Central memory CD8-positive, alpha-beta T cell (primary cell): ENCODE measurements at regions not wholly inside any gene's neighbourhood (a gene's known extent, or its start where the extent isn't known, plus 50 kb on each side); places are given as distances from the start of the nearest gene placed in this dataset.
"Not testable (repeated sequence)": the region's sequence is repeated elsewhere in the genome, so short reads cannot be mapped to it uniquely, and the experiment has no call there.

ENCODE experiments used
- ATAC-seq: fragments of 150-1000 bp; cut with Tn5 transposase; replicated peaks from 2 replicates; pipeline ENCODE4 v1.10.0; 2022; ENCODE audit warnings: mild to moderate bottlenecking, moderate FRiP score, moderate number of reproducible peaks; ENCODE audit not compliant: poor library complexity, severe bottlenecking; ENCODE audit errors: extremely low read depth
- DNase-seq, 2 donors: peaks; one replicate each; pipeline ENCODE4 v3.0.0; 2021; ENCODE audit warnings: low spot score in 2 of 2
- H3K27ac Mint-ChIP-seq: one replicate; pipeline ENCODE4 v1.8.0; 2022; ENCODE audit warnings: low read depth, mild to moderate bottlenecking, moderate library complexity, mixed read lengths
- H3K27me3 Mint-ChIP-seq: one replicate; pipeline ENCODE4 v1.8.0; 2022; ENCODE audit warnings: mixed read lengths
- H3K36me3 Mint-ChIP-seq: one replicate; pipeline ENCODE4 v1.8.0; 2022; ENCODE audit warnings: mild to moderate bottlenecking, moderate library complexity, mixed read lengths; ENCODE audit not compliant: insufficient read depth
- H3K4me1 Mint-ChIP-seq: one replicate; pipeline ENCODE4 v1.8.0; 2022; ENCODE audit warnings: mixed read lengths
- H3K4me3 Mint-ChIP-seq: one replicate; pipeline ENCODE4 v1.8.0; 2022; ENCODE audit warnings: mild to moderate bottlenecking, moderate library complexity, mixed read lengths
- H3K9me3 Mint-ChIP-seq: one replicate; pipeline ENCODE4 v1.8.0; 2022; ENCODE audit warnings: mixed read lengths

- H3K27ac Mint-ChIP-seq, H3K4me1 Mint-ChIP-seq, H3K36me3 Mint-ChIP-seq, DNase-seq, H3K27me3 Mint-ChIP-seq, ATAC-seq, H3K9me3 Mint-ChIP-seq, H3K4me3 Mint-ChIP-seq: not testable (repeated sequence)
Observed at GRCh38 chr2:87334888-87335287, 313.2 kb upstream of the PLGLB1 start.

GRCh38 chr2:87338998-87339397, 317.4 kb upstream of the PLGLB1 start:
- not testable (repeated sequence) for H3K4me1 Mint-ChIP-seq, H3K9me3 Mint-ChIP-seq, H3K4me3 Mint-ChIP-seq, DNase-seq, ATAC-seq, H3K36me3 Mint-ChIP-seq, H3K27ac Mint-ChIP-seq, H3K27me3 Mint-ChIP-seq

GRCh38 chr2:87341601-87342014, 320.0 kb upstream of the PLGLB1 start:
- H3K27me3 Mint-ChIP-seq, H3K36me3 Mint-ChIP-seq, H3K4me3 Mint-ChIP-seq, H3K4me1 Mint-ChIP-seq, H3K9me3 Mint-ChIP-seq, H3K27ac Mint-ChIP-seq, ATAC-seq: not testable (repeated sequence)
- peak; percentile 33 to 39 for DNase-seq

- ATAC-seq, H3K4me1 Mint-ChIP-seq, H3K27ac Mint-ChIP-seq, H3K27me3 Mint-ChIP-seq, H3K9me3 Mint-ChIP-seq, DNase-seq, H3K4me3 Mint-ChIP-seq, H3K36me3 Mint-ChIP-seq: not testable (repeated sequence)
Observed at GRCh38 chr2:87342175-87342574, 320.5 kb upstream of the PLGLB1 start.

GRCh38 chr2:87343347-87343746, 321.7 kb upstream of the PLGLB1 start:
- not testable (repeated sequence) for H3K27me3 Mint-ChIP-seq, H3K4me1 Mint-ChIP-seq, ATAC-seq, DNase-seq, H3K4me3 Mint-ChIP-seq, H3K27ac Mint-ChIP-seq, H3K36me3 Mint-ChIP-seq, H3K9me3 Mint-ChIP-seq

GRCh38 chr2:87345283-87345682, 323.6 kb upstream of the PLGLB1 start:
- H3K27ac Mint-ChIP-seq, DNase-seq, H3K36me3 Mint-ChIP-seq, H3K4me3 Mint-ChIP-seq, ATAC-seq, H3K4me1 Mint-ChIP-seq, H3K27me3 Mint-ChIP-seq, H3K9me3 Mint-ChIP-seq: not testable (repeated sequence)

GRCh38 chr2:87348556-87348955, 326.9 kb upstream of the PLGLB1 start:
- not testable (repeated sequence) for H3K27me3 Mint-ChIP-seq, H3K9me3 Mint-ChIP-seq, H3K36me3 Mint-ChIP-seq, H3K4me1 Mint-ChIP-seq, H3K27ac Mint-ChIP-seq, DNase-seq, ATAC-seq
- peak overlapping the region; percentile 42 for H3K4me3 Mint-ChIP-seq

- not testable (repeated sequence) for ATAC-seq, DNase-seq, H3K27ac Mint-ChIP-seq, H3K36me3 Mint-ChIP-seq, H3K9me3 Mint-ChIP-seq, H3K27me3 Mint-ChIP-seq, H3K4me1 Mint-ChIP-seq
- peak overlapping the region; percentile 42 for H3K4me3 Mint-ChIP-seq
Observed at GRCh38 chr2:87349006-87349405, 327.4 kb upstream of the PLGLB1 start.

GRCh38 chr2:87352178-87352934, 330.7 kb upstream of the PLGLB1 start:
- not testable (repeated sequence) for H3K9me3 Mint-ChIP-seq, H3K4me1 Mint-ChIP-seq, DNase-seq, ATAC-seq, H3K27me3 Mint-ChIP-seq, H3K36me3 Mint-ChIP-seq, H3K4me3 Mint-ChIP-seq, H3K27ac Mint-ChIP-seq

- H3K27ac Mint-ChIP-seq, H3K9me3 Mint-ChIP-seq, H3K4me1 Mint-ChIP-seq, ATAC-seq, H3K36me3 Mint-ChIP-seq, DNase-seq, H3K27me3 Mint-ChIP-seq, H3K4me3 Mint-ChIP-seq: not testable (repeated sequence)
Observed at GRCh38 chr2:87353408-87353807, 331.8 kb upstream of the PLGLB1 start.

GRCh38 chr2:87354102-87354501, 332.5 kb upstream of the PLGLB1 start:
- not testable (repeated sequence) for ATAC-seq, H3K4me3 Mint-ChIP-seq, DNase-seq, H3K36me3 Mint-ChIP-seq, H3K4me1 Mint-ChIP-seq, H3K9me3 Mint-ChIP-seq, H3K27ac Mint-ChIP-seq, H3K27me3 Mint-ChIP-seq

- peaks cover 11% of the 10 kb centered on the region for H3K9me3 Mint-ChIP-seq
- not testable (repeated sequence) for H3K27ac Mint-ChIP-seq, H3K27me3 Mint-ChIP-seq
Observed at GRCh38 chr2:87360250-87360649, 338.6 kb upstream of the PLGLB1 start.

GRCh38 chr2:87360927-87361326, 339.3 kb upstream of the PLGLB1 start:
- H3K4me1 Mint-ChIP-seq, H3K27ac Mint-ChIP-seq, ATAC-seq, H3K27me3 Mint-ChIP-seq, H3K36me3 Mint-ChIP-seq, H3K4me3 Mint-ChIP-seq, DNase-seq: not testable (repeated sequence)
- H3K9me3 Mint-ChIP-seq: peaks cover 11% of the 10 kb centered on the region

More at GRCh38 chr2:87360250-87360649, 338.6 kb upstream of the PLGLB1 start:
- DNase-seq, ATAC-seq, H3K36me3 Mint-ChIP-seq, H3K4me3 Mint-ChIP-seq, H3K4me1 Mint-ChIP-seq: not testable (repeated sequence)
